ENCODE measurements at regions not wholly inside any gene's neighbourhood (a gene's known extent, or its start where the extent isn't known, plus 50 kb on each side); places are given as distances from the start of the nearest gene placed in this dataset.

GRCh38 chr6:122246906-122247658 is 152.4 kb upstream of the HSF2 start:
- TF ChIP-seq POLR2A (IDR thresholded peaks at IDR 0.05) = no peak
- TF ChIP-seq CTCF (IDR thresholded peaks at IDR 0.05) = no peak

Data from thyroid gland (tissue), 4 donors.